IMR-90 (cell line): ENCODE measurements at regions not wholly inside any gene's neighbourhood (a gene's known extent, or its start where the extent isn't known, plus 50 kb on each side); places are given as distances from the start of the nearest gene placed in this dataset.

Source experiments
- POLR2A ChIP-seq: IDR thresholded peaks from 2 replicates; pipeline ENCODE4 v1.6.1; 2012; ENCODE audit warnings: mild to moderate bottlenecking, low read depth, low read length
- RAD21 ChIP-seq: IDR thresholded peaks from 2 replicates; pipeline ENCODE4 v1.6.1; 2012; ENCODE audit warnings: low read length, improper control_type of control experiment
- RCOR1 ChIP-seq: IDR thresholded peaks from 2 replicates; pipeline ENCODE4 v1.6.1; 2012; ENCODE audit warnings: mild to moderate bottlenecking, low read length, improper control_type of control experiment; ENCODE audit not compliant: insufficient replicate concordance
- RFX5 ChIP-seq: IDR thresholded peaks from 2 replicates; pipeline ENCODE4 v1.8.0; 2012; ENCODE audit warnings: low read depth, mild to moderate bottlenecking, low read length, moderate library complexity
- TF ChIP-seq, protein P1 (sequence below): conservative IDR thresholded peaks from 2 replicates; pipeline ENCODE4 v1.5.1; 2012; ENCODE audit warnings: mild to moderate bottlenecking, low read depth, low read length, improper control_type of control experiment

DNA sequence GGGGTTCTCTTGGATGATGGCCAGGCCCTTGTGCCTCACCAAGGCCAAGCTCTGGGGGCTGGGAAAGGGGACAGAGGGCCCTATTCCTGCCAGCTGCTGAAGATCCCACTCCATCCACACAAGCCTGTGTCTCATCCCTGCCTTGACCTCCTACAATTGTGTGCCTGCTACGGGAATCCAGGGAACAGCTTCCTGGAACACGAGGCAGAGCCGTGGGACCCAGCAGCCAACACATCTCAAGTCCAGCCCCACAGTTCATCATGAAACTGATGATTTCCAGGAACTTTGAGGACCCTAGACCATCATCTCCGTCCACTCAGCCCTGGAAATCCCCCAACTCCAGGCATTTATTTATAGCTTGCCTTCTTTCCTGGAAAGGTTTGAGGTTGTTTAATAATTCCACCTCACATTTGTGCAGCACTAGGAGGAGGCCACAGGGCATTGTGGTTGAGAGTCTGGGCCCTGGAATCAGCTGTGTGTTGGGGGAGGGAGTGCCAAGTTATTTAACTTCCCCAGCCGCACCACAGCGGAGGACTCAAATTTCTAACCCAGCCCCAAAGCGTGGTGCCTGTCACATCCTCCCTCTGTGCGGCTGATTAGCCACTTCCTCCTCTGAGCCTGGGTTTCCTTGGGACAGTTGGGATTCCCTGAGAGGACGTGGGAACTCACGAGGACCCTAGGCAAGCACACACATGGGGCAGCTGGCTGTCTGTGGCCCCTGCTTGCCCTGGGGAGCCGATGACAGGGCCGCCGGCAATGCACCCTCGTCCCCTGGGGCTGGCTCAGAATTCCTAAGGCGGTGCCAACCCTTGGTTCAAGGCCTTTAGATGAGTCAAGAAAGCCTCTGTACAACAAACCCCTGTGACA lies 58.2 kb upstream of the GGTA1 start:
- no peak for TF ChIP-seq POLR2A
- TF ChIP-seq, protein P1, sequence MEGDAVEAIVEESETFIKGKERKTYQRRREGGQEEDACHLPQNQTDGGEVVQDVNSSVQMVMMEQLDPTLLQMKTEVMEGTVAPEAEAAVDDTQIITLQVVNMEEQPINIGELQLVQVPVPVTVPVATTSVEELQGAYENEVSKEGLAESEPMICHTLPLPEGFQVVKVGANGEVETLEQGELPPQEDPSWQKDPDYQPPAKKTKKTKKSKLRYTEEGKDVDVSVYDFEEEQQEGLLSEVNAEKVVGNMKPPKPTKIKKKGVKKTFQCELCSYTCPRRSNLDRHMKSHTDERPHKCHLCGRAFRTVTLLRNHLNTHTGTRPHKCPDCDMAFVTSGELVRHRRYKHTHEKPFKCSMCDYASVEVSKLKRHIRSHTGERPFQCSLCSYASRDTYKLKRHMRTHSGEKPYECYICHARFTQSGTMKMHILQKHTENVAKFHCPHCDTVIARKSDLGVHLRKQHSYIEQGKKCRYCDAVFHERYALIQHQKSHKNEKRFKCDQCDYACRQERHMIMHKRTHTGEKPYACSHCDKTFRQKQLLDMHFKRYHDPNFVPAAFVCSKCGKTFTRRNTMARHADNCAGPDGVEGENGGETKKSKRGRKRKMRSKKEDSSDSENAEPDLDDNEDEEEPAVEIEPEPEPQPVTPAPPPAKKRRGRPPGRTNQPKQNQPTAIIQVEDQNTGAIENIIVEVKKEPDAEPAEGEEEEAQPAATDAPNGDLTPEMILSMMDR, result no peak
- no peak for TF ChIP-seq RFX5
- TF ChIP-seq RAD21, result no peak
- no peak for TF ChIP-seq RCOR1
